ENCODE measurements at regions not wholly inside any gene's neighbourhood (a gene's known extent, or its start where the extent isn't known, plus 50 kb on each side); places are given as distances from the start of the nearest gene placed in this dataset.

DNA sequence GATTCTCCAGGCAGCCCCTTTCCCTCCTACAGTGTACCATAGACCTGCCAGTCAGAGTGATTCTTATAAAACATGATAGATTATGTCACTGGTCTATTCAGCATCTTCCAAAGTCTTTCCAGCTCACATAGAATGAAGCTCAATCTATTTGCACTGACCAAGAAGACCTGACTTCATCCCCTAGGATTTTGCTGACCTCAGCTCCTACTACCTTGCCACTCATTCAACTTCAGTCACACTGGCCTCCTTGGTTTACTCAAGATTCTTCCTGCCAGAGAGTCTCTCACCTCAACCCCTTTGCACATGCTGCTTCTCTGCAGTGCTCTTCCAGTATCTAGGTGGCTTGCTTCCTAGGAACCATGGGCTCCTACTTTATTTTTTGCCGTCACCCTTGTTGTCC, 392.9 kb downstream of the PID1 start:
- TF ChIP-seq, protein P1, sequence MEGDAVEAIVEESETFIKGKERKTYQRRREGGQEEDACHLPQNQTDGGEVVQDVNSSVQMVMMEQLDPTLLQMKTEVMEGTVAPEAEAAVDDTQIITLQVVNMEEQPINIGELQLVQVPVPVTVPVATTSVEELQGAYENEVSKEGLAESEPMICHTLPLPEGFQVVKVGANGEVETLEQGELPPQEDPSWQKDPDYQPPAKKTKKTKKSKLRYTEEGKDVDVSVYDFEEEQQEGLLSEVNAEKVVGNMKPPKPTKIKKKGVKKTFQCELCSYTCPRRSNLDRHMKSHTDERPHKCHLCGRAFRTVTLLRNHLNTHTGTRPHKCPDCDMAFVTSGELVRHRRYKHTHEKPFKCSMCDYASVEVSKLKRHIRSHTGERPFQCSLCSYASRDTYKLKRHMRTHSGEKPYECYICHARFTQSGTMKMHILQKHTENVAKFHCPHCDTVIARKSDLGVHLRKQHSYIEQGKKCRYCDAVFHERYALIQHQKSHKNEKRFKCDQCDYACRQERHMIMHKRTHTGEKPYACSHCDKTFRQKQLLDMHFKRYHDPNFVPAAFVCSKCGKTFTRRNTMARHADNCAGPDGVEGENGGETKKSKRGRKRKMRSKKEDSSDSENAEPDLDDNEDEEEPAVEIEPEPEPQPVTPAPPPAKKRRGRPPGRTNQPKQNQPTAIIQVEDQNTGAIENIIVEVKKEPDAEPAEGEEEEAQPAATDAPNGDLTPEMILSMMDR (IDR thresholded peaks at IDR 0.05; ENCODE audit: borderline replicate concordance, insufficient read depth, low read depth, low read length) = no peak
- no peak overlapping the region for H3K4me3 ChIP-seq (ENCODE audit: low read depth, low read length)

DNA sequence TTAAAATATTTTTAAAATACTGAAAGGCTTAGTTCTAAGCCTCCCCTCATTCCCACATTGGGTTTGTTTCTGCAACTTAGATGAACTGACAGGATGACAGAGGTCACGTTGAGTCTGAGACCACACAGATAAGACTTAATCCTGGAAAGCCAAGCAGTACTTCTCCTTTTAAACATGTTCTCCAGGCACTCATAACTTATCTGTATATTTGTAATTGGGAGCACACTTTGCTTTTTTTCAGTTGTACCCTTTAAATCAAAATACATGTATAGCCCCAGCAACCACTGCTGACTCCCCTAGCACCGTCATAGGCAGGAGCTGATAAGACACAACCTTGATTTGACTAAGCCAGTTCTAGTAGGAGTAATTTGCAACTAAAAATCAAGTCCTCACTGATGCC, 394.8 kb downstream of the PID1 start:
- no peak overlapping the region for H3K4me3 ChIP-seq (ENCODE audit: low read depth, low read length)
- TF ChIP-seq, protein P1 (IDR thresholded peaks at IDR 0.05; ENCODE audit: borderline replicate concordance, insufficient read depth, low read depth, low read length) = no peak

DNA sequence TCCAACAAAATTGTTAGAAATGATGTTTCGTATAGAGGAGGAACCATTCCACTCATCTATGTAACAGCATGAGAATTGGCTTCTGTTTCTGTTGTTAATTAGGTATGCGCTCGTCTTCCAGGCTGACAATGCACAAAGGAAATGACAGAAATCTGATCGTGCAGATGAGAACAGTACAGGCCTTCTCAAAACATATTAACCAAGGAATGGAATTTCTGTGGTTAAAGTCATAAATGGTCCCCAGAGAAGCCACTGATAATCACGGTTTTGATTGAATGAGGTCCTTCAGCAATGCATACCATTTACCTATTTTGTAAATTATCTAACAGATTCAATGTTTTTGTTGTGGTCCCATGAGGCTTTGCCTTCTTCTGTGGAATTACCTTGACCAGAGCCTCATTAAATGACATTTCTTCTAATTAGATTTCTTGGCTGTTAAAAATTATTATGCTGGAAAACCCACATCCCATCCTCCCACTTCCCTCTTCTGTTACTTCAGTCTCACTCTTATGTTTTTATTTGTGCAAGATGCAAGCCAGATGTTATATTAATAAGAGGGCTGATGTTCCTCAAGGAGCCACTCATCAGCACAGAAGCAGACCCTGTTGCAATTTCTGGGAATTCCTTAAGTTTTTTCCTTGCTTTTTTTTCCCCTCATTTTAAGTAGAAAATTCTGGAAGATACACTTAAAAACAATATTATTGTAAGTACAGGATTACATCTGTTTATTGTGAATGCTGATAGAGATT, 395.8 kb downstream of the PID1 start:
- TF ChIP-seq, protein P1 (IDR thresholded peaks at IDR 0.05; ENCODE audit: borderline replicate concordance, insufficient read depth, low read depth, low read length) = no peak
- H3K4me3 ChIP-seq (ENCODE audit: low read depth, low read length) = no peak overlapping the region

- TF ChIP-seq, protein P1 (IDR thresholded peaks at IDR 0.05; ENCODE audit: borderline replicate concordance, insufficient read depth, low read depth, low read length) = no peak
- no peak overlapping the region for H3K4me3 ChIP-seq (ENCODE audit: low read depth, low read length)
Measured at GRCh38 chr2:228871012-228871411, 400.1 kb downstream of the PID1 start.

- TF ChIP-seq, protein P1 (IDR thresholded peaks at IDR 0.05; ENCODE audit: borderline replicate concordance, insufficient read depth, low read depth, low read length) = no peak
- no peak overlapping the region for H3K4me3 ChIP-seq (ENCODE audit: low read depth, low read length)
Measured at GRCh38 chr2:228869636-228870264, 401.3 kb downstream of the PID1 start.

- no peak overlapping the region for H3K4me3 ChIP-seq (ENCODE audit: low read depth, low read length)
- TF ChIP-seq, protein P1 (IDR thresholded peaks at IDR 0.05; ENCODE audit: borderline replicate concordance, insufficient read depth, low read depth, low read length) = no peak
Measured at GRCh38 chr2:228867406-228867805, 403.7 kb downstream of the PID1 start.

GRCh38 chr2:228866781-228867180, 404.3 kb downstream of the PID1 start:
- TF ChIP-seq, protein P1 (IDR thresholded peaks at IDR 0.05; ENCODE audit: borderline replicate concordance, insufficient read depth, low read depth, low read length) = no peak

More at GRCh38 chr2:228866781-228867180, 404.3 kb downstream of the PID1 start:
- H3K4me3 ChIP-seq (ENCODE audit: low read depth, low read length) = no peak overlapping the region

All from GM12875 (cell line).